Testis (tissue), 2 donors: ENCODE measurements at regions not wholly inside any gene's neighbourhood (a gene's known extent, or its start where the extent isn't known, plus 50 kb on each side); places are given as distances from the start of the nearest gene placed in this dataset.

ENCODE experiments used
- DNase-seq: peaks from one replicate; pipeline ENCODE4 v3.0.0-alpha.2; 2019
- H3K27ac ChIP-seq, 2 donors: fragments of 200-600 bp; sonication (generic); one replicate each; pipeline ENCODE4 v1.5.1; 2019
- H3K27me3 ChIP-seq: fragments of 200-600 bp; sonication (generic); one replicate; pipeline ENCODE4 v1.5.1; 2019
- H3K36me3 ChIP-seq: fragments of 200-600 bp; sonication (generic); one replicate; pipeline ENCODE4 v1.5.1; 2017; ENCODE audit warnings: low read depth; ENCODE audit errors: missing control alignments
- H3K4me1 ChIP-seq: fragments of 200-600 bp; sonication (generic); one replicate; pipeline ENCODE4 v1.5.1; 2019
- H3K4me3 ChIP-seq, 2 donors: fragments of 200-600 bp; sonication (generic); one replicate each; pipeline ENCODE4 v1.5.1; 2017 to 2019
- H3K9me3 ChIP-seq: fragments of 200-600 bp; sonication (generic); one replicate; pipeline ENCODE4 v1.5.1; 2017
- CTCF ChIP-seq, 3 experiments: fragments of 450-650 bp in 2 of 3; fragments of 200-600 bp in 1 of 3; sonication (generic) in 1 of 3; IDR thresholded peaks; one replicate each; pipeline ENCODE4 v1.5.1; 2016 to 2019; ENCODE audit warnings: antibody characterized with exemption in 3 of 3, mild to moderate bottlenecking in 2 of 3, moderate library complexity in 1 of 3
- POLR2A ChIP-seq: fragments of 450-650 bp; IDR thresholded peaks from one replicate; pipeline ENCODE4 v1.6.1; 2017; ENCODE audit warnings: antibody characterized with exemption, mild to moderate bottlenecking, moderate library complexity
- WGBS, 2 donors: methylation state at CpG; one replicate each; pipeline ENCODE4 v1.1.5; 2018; 5-methylcytosine and 5-hydroxymethylcytosine counted together
- intact Hi-C: fragments of 100-400 bp; cut with DNase I; formaldehyde crosslinking; loops from one replicate; pipeline ENCODE4 v1.15.1; 2023; ENCODE audit warnings: low total_unique reads

DNA sequence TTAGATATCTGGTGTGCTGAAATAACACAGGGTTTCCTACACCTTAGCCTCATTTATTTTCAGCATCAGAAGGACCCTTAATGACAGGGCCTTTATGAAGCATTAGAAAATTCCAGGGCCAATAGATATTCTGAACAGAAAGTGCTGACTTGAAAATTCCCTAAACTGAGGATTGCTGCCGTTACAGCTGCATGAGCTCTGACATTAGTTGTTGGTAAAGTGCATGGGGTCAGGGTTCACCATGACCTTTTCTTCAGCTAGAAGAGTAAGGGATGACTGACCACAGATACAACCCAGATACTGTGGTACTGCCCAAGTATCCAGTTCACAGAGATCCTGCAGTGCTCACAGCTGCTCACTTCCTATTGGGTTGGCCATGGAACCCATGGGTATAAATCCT, 181.7 kb upstream of the SLC25A13 start:
- no peak for TF ChIP-seq CTCF (IDR thresholded peaks at IDR 0.05)
- TF ChIP-seq POLR2A: no peak
- Histone ChIP-seq H3K36me3 (no peaks in the 10 kb centered on the region), H3K4me1 (no peaks in the 10 kb centered on the region), H3K27me3 (no peaks in the 10 kb centered on the region), H3K4me3 (no peak overlapping the region), H3K9me3 (no peaks in the 10 kb centered on the region), H3K27ac (no peak overlapping the region)
- 56 to 67% methylated on average over 1 of the region's 1 CpG for WGBS, 2 donors
- intact Hi-C loops: no loop called here
- DNase-seq: no peak

- intact Hi-C loops: no loop called here
- DNase-seq: no peak
- TF ChIP-seq CTCF (IDR thresholded peaks at IDR 0.05) (no peak), POLR2A (no peak)
These were observed 179.4 kb upstream of the SLC25A13 start for GRCh38 chr7:96501318-96501717.

GRCh38 chr7:96499532-96499931, 177.6 kb upstream of the SLC25A13 start:
- DNase-seq: no peak
- H3K36me3 ChIP-seq: no peaks in the 10 kb centered on the region
- WGBS, 2 donors: 70 to 72% methylated on average over 3 of the region's 3 CpGs
- no peak overlapping the region for H3K4me3 ChIP-seq
- H3K27ac ChIP-seq: no peak overlapping the region
- intact Hi-C loops: no loop called here
- H3K27me3 ChIP-seq: no peaks in the 10 kb centered on the region
- H3K9me3 ChIP-seq: no peaks in the 10 kb centered on the region
- no peaks in the 10 kb centered on the region for H3K4me1 ChIP-seq
- TF ChIP-seq POLR2A (no peak), CTCF (IDR thresholded peaks at IDR 0.05) (no peak)

More at GRCh38 chr7:96501318-96501717, 179.4 kb upstream of the SLC25A13 start:
- no peaks in the 10 kb centered on the region for H3K9me3 ChIP-seq
- no peak overlapping the region for H3K4me3 ChIP-seq
- H3K27me3 ChIP-seq: no peaks in the 10 kb centered on the region
- H3K4me1 ChIP-seq: no peaks in the 10 kb centered on the region
- H3K36me3 ChIP-seq: no peaks in the 10 kb centered on the region
- H3K27ac ChIP-seq: no peak overlapping the region

- Histone ChIP-seq H3K9me3 (no peaks in the 10 kb centered on the region), H3K27me3 (no peaks in the 10 kb centered on the region), H3K4me3 (no peak overlapping the region), H3K36me3 (no peaks in the 10 kb centered on the region), H3K27ac (no peak overlapping the region), H3K4me1 (no peaks in the 10 kb centered on the region)
- intact Hi-C loops: no loop called here
- TF ChIP-seq CTCF (IDR thresholded peaks at IDR 0.05) (no peak), POLR2A (no peak)
- 70 to 83% methylated on average over 2 of the region's 2 CpGs for WGBS, 2 donors
- DNase-seq: no peak
These were observed 175.7 kb upstream of the SLC25A13 start for GRCh38 chr7:96497567-96497966.

GRCh38 chr7:96495751-96496216, 173.9 kb upstream of the SLC25A13 start:
- Histone ChIP-seq H3K4me3 (no peak overlapping the region), H3K27ac (no peak overlapping the region), H3K9me3 (no peaks in the 10 kb centered on the region), H3K36me3 (no peaks in the 10 kb centered on the region), H3K4me1 (no peaks in the 10 kb centered on the region), H3K27me3 (no peaks in the 10 kb centered on the region)
- no peak for DNase-seq
- 81 to 82% methylated on average over 6 of the region's 6 CpGs for WGBS, 2 donors
- TF ChIP-seq POLR2A (no peak), CTCF (IDR thresholded peaks at IDR 0.05) (no peak)
- intact Hi-C loops: no loop called here
